HepG2 (cell line): ENCODE measurements at regions not wholly inside any gene's neighbourhood (a gene's known extent, or its start where the extent isn't known, plus 50 kb on each side); places are given as distances from the start of the nearest gene placed in this dataset.

ENCODE experiments used
- ATF2 ChIP-seq: sonication (generic); formaldehyde crosslinking; IDR thresholded peaks from 2 replicates; pipeline ENCODE4 v1.4.0; 2020; ENCODE audit warnings: missing genetic modification reagents
- CTCF ChIP-seq: sonication (generic); formaldehyde crosslinking; IDR thresholded peaks from 2 replicates; pipeline ENCODE4 v1.5.0; 2020; ENCODE audit warnings: mild to moderate bottlenecking, missing genetic modification reagents, moderate library complexity
- SNAI1 ChIP-seq: sonication (generic); formaldehyde crosslinking; IDR thresholded peaks from 2 replicates; pipeline ENCODE4 v1.5.0; 2020; ENCODE audit warnings: mild to moderate bottlenecking, missing genetic modification reagents, borderline replicate concordance
- ZNF331 ChIP-seq: sonication (generic); formaldehyde crosslinking; IDR thresholded peaks from 2 replicates; pipeline ENCODE4 v1.4.0; 2020; ENCODE audit warnings: missing genetic modification reagents
- ZNF776 ChIP-seq: sonication (generic); formaldehyde crosslinking; IDR thresholded peaks from 2 replicates; pipeline ENCODE4 v1.4.0; 2020; ENCODE audit warnings: mild to moderate bottlenecking, missing genetic modification reagents

- TF ChIP-seq CTCF (CRISPR knock-in tag) (no peak), ATF2 (no peak), ZNF331 (CRISPR knock-in tag) (no peak), SNAI1 (no peak), ZNF776 (CRISPR knock-in tag) (no peak)
Observed at GRCh38 chr21:39086547-39086946, 96.7 kb downstream of the PSMG1 start.
